ENCODE measurements at regions not wholly inside any gene's neighbourhood (a gene's known extent, or its start where the extent isn't known, plus 50 kb on each side); places are given as distances from the start of the nearest gene placed in this dataset.
A peak's percentile ranks its signal among the peaks of the same experiment; 100 is the strongest.
"Not testable (repeated sequence)": the region's sequence is repeated elsewhere in the genome, so short reads cannot be mapped to it uniquely, and the experiment has no call there.

- DNase-seq (ENCODE audit: low read depth) = no peak
- H3K4me3 ChIP-seq (ENCODE audit: low read depth, low read length) = no peak overlapping the region
Measured at GRCh38 chr9:106143781-106144180, 449.4 kb downstream of the TMEM38B start.

DNA sequence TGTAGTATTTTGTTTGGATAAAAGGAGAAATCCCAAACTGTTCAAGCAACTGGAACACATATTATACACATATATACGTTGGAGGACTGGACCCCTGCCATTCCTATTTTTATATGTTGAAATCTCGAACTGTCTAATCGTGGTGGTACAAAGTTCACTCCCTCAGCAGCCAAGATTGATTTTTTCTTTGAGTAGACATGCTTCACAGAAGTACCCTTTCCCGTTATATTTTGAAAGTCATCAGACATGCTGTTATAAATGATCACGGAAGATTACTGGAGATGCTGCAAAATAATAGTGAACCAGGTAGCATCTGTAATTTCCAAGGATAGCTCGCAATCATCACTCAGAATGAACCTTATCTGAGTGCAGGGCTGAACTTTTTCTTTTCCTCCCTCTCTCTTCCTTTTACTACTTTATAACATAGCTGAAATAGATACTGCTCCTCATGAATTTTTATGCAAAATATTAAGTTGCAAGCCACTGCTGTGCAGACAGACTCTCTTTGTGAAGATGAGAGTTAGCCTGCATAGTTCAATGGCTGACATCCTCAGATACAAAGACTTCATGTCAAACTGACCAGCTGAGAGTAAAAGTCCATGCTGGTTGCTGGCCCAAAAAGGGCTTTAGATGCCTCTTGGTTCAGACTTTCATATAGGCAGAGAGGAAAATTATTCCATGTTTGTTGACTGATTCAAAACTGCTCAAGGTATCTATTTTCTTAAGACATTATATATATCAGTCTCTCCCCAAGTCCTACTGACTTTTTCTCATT, 451.9 kb downstream of the TMEM38B start:
- DNase-seq (ENCODE audit: low read depth) = no peak
- H3K4me3 ChIP-seq (ENCODE audit: low read depth, low read length) = no peak overlapping the region

GRCh38 chr9:106146886-106147285, 452.5 kb downstream of the TMEM38B start:
- DNase-seq (ENCODE audit: low read depth) = no peak
- no peak overlapping the region for H3K4me3 ChIP-seq (ENCODE audit: low read depth, low read length)

DNA sequence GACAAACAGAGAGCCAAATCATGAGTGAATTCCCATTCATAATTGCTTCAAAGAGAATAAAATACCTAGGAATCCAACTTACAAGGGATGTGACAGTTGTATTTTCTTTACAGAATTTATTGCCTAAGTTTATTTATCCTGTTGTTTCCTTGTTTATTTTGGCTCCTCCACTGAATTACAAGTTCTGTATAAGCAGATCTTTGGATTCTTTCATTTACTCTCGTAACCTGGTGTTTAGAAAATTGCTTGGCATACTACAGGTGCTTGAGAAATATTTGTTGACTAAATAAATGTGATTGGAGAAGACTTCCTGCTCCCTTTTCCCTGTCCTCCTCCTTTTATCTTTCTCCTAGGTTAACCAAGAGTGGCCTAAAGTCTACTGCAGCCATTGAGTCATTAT, 455.6 kb downstream of the TMEM38B start:
- DNase-seq (ENCODE audit: low read depth) = no peak
- no peak overlapping the region for H3K4me3 ChIP-seq (ENCODE audit: low read depth, low read length)

GRCh38 chr9:106156465-106156864, 462.1 kb downstream of the TMEM38B start:
- no peak for DNase-seq (ENCODE audit: low read depth)
- H3K4me3 ChIP-seq (ENCODE audit: low read depth, low read length) = no peak overlapping the region

DNA sequence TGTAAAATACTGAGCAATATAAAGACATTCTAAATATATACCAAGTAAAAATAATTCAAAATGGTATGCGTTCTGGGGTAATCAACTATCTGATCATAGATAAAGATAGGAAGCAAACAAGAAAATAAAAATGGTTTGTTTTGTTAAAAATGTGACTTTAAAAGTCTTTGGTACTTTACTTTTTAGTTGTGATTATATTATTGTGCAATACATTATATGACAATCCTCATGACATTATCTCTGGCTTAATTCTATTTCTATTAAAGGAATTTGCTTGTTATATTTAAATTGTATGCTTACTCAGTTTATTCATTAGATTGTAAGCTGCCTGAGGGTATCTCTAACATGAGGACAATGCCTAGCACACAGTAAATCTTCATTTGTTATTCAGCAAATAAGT, 477.9 kb downstream of the TMEM38B start:
- no peak overlapping the region for H3K4me3 ChIP-seq (ENCODE audit: low read depth, low read length)
- no peak for DNase-seq (ENCODE audit: low read depth)

- no peak for DNase-seq (ENCODE audit: low read depth)
- no peak overlapping the region for H3K4me3 ChIP-seq (ENCODE audit: low read depth, low read length)
Measured at GRCh38 chr9:106174346-106174745, 480.0 kb downstream of the TMEM38B start.

DNA sequence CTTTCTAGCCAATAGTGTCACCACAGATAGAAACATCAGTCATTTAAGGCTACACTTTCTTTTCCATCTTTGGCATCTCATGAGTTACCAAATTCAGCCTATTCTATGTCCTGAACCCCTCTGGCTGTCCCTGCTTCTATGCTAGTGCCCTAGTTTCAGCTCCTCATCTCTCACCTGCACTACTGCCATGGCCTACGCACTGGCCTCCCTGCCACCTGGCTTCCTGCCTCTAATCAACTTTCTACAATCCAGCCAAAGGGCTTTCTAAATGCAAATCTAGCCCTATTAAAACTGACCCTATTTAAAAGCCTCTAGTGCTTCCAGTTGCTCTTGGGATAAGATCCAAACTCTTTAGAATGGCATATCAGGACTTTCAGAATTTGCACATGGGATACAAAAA, 482.9 kb downstream of the TMEM38B start:
- H3K4me3 ChIP-seq (ENCODE audit: low read depth, low read length) = no peak overlapping the region
- DNase-seq (ENCODE audit: low read depth) = no peak

DNA sequence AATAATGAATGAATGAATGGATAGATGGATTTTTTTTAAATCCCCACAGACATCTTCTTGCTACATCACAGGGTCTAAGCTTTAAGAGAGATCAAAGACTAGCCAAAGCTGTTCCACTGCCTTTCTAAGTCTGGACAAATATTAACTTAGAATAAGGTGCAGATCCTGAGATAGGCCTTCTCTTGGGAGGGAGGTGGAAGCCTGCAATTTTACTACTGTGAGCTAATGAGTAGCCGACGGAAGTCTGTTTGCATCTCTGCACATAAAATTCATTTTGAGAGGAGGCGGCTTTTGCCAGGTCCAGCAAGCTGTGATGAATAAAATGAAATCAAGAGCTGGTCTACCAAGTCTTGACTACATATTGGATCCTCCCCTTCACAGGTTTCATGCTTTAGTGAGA, 484.9 kb downstream of the TMEM38B start:
- no peak overlapping the region for H3K4me3 ChIP-seq (ENCODE audit: low read depth, low read length)
- DNase-seq (ENCODE audit: low read depth) = no peak

DNA sequence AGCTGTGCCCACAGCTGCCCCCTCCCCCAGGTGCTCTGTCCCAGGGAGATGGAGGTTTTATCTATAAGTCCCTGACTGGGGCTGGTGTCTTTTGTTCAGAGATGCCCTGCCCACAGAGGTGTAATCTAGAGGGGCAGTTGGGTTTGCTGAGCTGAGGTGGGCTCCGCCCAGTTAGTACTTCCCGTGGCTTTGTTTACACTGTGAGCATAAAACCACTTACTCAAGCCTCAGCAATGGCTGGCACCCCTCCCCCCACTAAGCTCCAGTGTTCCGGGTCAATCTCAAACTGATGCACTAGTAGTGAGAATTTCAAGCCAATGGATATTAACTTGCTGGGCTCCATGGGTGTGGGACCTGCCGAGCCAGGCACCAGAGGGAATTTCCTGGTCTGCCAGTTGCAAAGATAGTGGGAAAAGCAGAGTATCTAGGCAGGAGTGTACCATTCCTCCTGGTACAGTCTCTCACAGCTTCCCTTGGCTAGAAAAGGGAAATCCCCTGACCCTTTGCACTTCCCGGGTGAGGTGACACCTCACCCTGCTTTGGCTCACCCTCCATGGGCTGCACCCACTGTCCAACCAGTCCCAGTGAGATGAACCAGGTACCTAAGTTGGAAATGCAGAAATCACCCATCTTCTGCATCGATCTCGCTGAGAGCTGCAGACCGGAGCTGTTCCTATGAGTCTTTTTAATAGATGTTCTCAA, 509.6 kb downstream of the TMEM38B start:
- not testable (repeated sequence) for H3K4me3 ChIP-seq (ENCODE audit: low read depth, low read length); DNase-seq (ENCODE audit: low read depth)

DNA sequence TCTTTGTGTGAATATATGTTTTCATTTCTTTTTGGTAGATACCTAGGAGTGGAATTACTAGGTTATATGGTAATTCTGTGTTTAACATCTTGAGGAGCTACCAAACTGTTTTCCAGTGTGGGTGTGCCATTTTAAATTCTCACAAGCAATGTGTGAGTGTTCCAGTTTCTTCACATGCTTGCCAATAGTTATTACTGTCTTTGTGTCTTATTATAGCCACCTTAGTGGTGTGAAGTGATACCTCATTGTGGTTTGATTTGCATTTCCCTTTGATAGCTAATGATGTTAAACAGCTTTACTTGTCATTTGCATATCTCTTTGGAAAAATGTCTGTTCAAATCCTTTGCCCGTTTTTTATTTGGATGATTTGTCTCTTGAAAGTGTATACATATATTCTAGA, 513.0 kb downstream of the TMEM38B start:
- DNase-seq (ENCODE audit: low read depth) = no peak
- no peak overlapping the region for H3K4me3 ChIP-seq (ENCODE audit: low read depth, low read length)

GRCh38 chr9:106218427-106218826, 524.1 kb downstream of the TMEM38B start:
- no peak overlapping the region for H3K4me3 ChIP-seq (ENCODE audit: low read depth, low read length)
- no peak for DNase-seq (ENCODE audit: low read depth)

DNA sequence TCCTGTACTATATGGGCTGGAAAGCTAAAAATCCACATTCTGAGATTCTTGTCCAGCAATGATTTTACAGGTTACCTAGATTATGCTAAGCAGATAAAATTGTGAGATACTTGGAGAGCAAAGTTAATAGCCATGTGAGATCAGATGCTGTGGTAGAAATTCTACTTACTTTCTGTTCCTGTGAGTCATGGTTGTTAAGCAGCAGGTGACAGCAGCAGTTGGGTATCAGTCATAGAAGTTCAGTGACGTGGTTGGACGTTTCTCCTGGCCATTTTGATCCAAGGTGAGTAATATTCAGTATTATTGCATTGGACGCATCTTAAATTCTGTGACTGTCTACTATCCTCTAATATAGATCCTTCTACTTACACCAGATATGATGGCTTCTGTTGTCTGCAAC, 524.5 kb downstream of the TMEM38B start:
- DNase-seq (ENCODE audit: low read depth) = no peak
- H3K4me3 ChIP-seq (ENCODE audit: low read depth, low read length) = no peak overlapping the region

DNA sequence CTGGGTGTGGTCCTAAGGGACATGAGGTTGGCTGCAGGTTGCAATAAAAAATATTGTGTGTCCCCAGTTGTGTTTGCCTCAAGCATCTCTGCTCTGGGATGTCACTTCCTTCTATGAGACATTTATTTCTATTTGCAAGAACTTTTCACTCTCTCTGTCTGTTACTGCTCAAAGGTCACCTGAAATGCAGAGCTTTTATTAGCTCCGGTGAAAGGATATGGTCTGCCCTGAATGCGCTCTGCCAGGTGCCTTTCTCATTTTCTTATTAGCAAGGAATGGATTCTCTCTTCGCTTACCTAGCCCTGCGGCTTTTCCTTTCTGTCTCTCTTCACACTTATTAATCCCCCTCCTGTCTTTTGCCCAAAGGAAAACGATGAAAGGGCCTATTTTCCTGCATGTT, 526.1 kb downstream of the TMEM38B start:
- DNase-seq (ENCODE audit: low read depth) = no peak
- H3K4me3 ChIP-seq (ENCODE audit: low read depth, low read length) = no peak overlapping the region

- DNase-seq (ENCODE audit: low read depth) = no peak
- no peak overlapping the region for H3K4me3 ChIP-seq (ENCODE audit: low read depth, low read length)
Measured at GRCh38 chr9:106228861-106229260, 534.5 kb downstream of the TMEM38B start.

DNA sequence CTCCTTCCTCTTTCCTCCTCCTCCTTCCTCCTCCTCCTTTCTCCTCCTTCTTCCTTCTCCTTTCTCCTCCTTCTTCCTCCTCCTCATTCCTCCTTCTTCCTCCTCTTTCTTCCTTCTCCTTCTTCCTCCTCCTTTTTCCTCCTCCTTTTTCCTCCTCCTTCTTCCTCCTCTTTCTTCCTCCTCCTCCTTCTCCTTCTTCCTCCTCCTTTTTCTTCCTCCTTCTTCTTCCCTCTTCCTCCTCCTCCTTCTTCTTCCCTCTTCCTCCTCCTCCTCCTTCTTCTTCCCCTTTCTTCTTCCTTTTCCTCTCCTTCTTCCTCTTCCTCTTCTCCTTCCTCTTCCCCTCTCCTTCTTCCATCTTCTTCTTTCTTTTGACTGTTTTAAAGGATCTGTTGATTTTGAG, 538.8 kb downstream of the TMEM38B start:
- no peak overlapping the region for H3K4me3 ChIP-seq (ENCODE audit: low read depth, low read length)
- DNase-seq (ENCODE audit: low read depth) = no peak

DNA sequence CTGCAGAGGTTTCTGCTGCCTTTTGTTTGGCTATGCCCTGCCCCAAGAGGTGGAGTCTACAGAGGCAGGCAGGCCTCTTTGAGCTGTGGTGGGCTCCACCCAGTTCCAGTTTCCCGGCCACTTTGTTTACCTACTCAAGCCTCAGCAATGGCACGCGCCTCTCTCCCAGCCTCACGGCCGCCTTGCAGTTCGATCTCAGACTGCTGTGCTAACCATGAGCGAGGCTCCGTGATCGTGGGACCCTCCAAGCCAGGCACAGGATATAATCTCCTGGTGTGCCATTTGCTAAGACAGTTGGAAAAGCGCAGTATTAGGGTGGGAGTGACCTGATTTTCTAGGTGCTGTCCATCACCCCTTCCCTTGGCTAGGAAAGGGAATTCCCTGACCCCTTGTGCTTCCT, 566.6 kb downstream of the TMEM38B start:
- DNase-seq (ENCODE audit: low read depth); H3K4me3 ChIP-seq (ENCODE audit: low read depth, low read length): not testable (repeated sequence)

GRCh38 chr9:106277966-106278365, 583.6 kb downstream of the TMEM38B start:
- DNase-seq (ENCODE audit: low read depth) = no peak
- H3K4me3 ChIP-seq (ENCODE audit: low read depth, low read length) = no peak overlapping the region

DNA sequence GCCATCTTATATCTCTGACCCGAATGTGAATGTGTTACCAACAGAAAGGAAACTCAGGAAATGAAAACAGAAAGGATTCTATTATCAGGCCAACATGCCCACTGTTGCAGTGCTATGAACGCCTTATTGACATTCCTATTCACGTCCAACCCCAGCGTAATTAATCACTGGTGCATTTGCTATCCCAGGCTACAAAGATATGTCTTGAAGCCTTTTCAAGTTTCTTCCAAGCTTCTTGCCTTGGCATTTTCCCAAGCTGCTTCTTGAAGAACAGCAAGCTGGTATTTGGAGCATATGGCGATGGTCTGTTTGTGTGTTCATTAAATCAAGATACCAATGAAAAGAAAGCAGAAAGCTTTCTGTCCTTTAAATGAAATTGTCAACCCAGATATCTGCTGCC, 579.2 kb upstream of the ZNF462 start:
- DNase-seq (ENCODE audit: low read depth) = no peak
- no peak overlapping the region for H3K4me3 ChIP-seq (ENCODE audit: low read depth, low read length)

GRCh38 chr9:106284296-106284695, 578.7 kb upstream of the ZNF462 start:
- H3K4me3 ChIP-seq (ENCODE audit: low read depth, low read length) = no peak overlapping the region
- no peak for DNase-seq (ENCODE audit: low read depth)

DNA sequence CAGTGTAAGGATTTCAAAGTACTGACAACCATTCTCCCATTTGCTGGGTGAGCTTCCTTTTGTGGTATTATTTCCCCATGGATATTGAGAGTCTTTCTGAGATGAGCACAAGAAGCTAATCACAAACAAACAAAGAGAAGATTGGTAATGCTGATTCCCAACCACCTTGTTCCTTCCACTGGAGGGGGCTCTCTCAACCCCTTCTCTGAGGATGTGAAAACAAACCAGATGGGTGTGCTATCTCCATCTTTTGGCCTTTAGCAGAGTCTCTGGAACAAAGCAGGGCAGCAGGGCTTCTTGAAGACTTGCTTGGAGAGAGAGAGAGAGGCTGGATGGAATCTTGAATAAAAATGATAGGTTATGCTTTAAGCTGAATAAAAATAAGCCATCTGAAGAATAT, 576.7 kb upstream of the ZNF462 start:
- DNase-seq (ENCODE audit: low read depth) = peak; percentile 7

More for the DNA sequence above, 576.7 kb upstream of the ZNF462 start:
- H3K4me3 ChIP-seq (ENCODE audit: low read depth, low read length) = no peak overlapping the region
